Peyer's patch (tissue), 4 donors: ENCODE measurements at regions not wholly inside any gene's neighbourhood (a gene's known extent, or its start where the extent isn't known, plus 50 kb on each side); places are given as distances from the start of the nearest gene placed in this dataset.

Source experiments
- DNase-seq, 3 donors: peaks; one replicate each; pipeline ENCODE4 v3.0.0-alpha.2; 2017 to 2019
- H3K27ac ChIP-seq, 4 donors: fragments of 200-600 bp; sonication (generic); one replicate each; pipeline ENCODE4 v1.5.1; 2016 to 2019
- H3K27me3 ChIP-seq, 2 donors: fragments of 200-600 bp; sonication (generic); one replicate each; pipeline ENCODE4 v1.5.1; 2019
- H3K36me3 ChIP-seq, 3 donors: fragments of 200-600 bp; sonication (generic); one replicate each; pipeline ENCODE4 v1.5.1; 2016 to 2019
- H3K4me1 ChIP-seq, 4 donors: fragments of 200-600 bp; sonication (generic); one replicate each; pipeline ENCODE4 v1.5.1; 2016 to 2019
- H3K4me3 ChIP-seq, 4 donors: fragments of 200-600 bp; sonication (generic); 1 replicate in 3 of 4; 2 replicates in 1 of 4; pipeline ENCODE4 v1.5.1; 2016 to 2019; ENCODE audit warnings: mild to moderate bottlenecking in 1 of 4
- H3K9me3 ChIP-seq, 4 donors: fragments of 200-600 bp; sonication (generic); one replicate each; pipeline ENCODE4 v1.5.1; 2016 to 2019; ENCODE audit warnings: mild to moderate bottlenecking in 1 of 4
- CTCF ChIP-seq, 6 experiments: fragments of 450-650 bp in 4 of 6; fragments of 200-600 bp in 2 of 6; sonication (generic) in 1 of 6; IDR thresholded peaks; one replicate each; pipeline ENCODE4 v1.5.1; 2017 to 2019; ENCODE audit warnings: antibody characterized with exemption in 6 of 6, mild to moderate bottlenecking in 3 of 6, moderate library complexity in 1 of 6
- POLR2A ChIP-seq, 2 donors: fragments of 450-650 bp; IDR thresholded peaks; one replicate each; pipeline ENCODE4 v1.5.1; 2017; ENCODE audit warnings: antibody characterized with exemption in 2 of 2, mild to moderate bottlenecking in 2 of 2, moderate library complexity in 2 of 2

GRCh38 chr4:14924812-14925344 is 77.4 kb upstream of the CPEB2 start:
- no peaks in the 10 kb centered on the region for H3K4me1 ChIP-seq
- no peak overlapping the region for H3K4me3 ChIP-seq
- no peaks in the 10 kb centered on the region for H3K9me3 ChIP-seq
- TF ChIP-seq CTCF (IDR thresholded peaks at IDR 0.05) = no peak
- TF ChIP-seq POLR2A (IDR thresholded peaks at IDR 0.05) = no peak
- DNase-seq = no peak
- H3K36me3 ChIP-seq = no peaks in the 10 kb centered on the region
- H3K27ac ChIP-seq = no peak overlapping the region
- no peaks in the 10 kb centered on the region for H3K27me3 ChIP-seq

GRCh38 chr4:14925471-14925870 is 76.8 kb upstream of the CPEB2 start:
- no peak for TF ChIP-seq POLR2A (IDR thresholded peaks at IDR 0.05)
- no peak for TF ChIP-seq CTCF (IDR thresholded peaks at IDR 0.05)
- Histone ChIP-seq H3K27ac (no peak overlapping the region), H3K36me3 (no peaks in the 10 kb centered on the region), H3K9me3 (no peaks in the 10 kb centered on the region), H3K4me1 (no peaks in the 10 kb centered on the region), H3K4me3 (no peak overlapping the region), H3K27me3 (no peaks in the 10 kb centered on the region)
- DNase-seq = no peak

GRCh38 chr4:14926368-14926767 is 75.9 kb upstream of the CPEB2 start:
- DNase-seq = no peak
- Histone ChIP-seq H3K9me3 (no peaks in the 10 kb centered on the region), H3K4me1 (no peaks in the 10 kb centered on the region), H3K27me3 (no peaks in the 10 kb centered on the region), H3K4me3 (no peak overlapping the region), H3K27ac (no peak overlapping the region), H3K36me3 (no peaks in the 10 kb centered on the region)
- no peak for TF ChIP-seq POLR2A (IDR thresholded peaks at IDR 0.05)
- TF ChIP-seq CTCF (IDR thresholded peaks at IDR 0.05) = no peak

- TF ChIP-seq CTCF (IDR thresholded peaks at IDR 0.05) (no peak), POLR2A (IDR thresholded peaks at IDR 0.05) (no peak)
- Histone ChIP-seq H3K9me3 (no peaks in the 10 kb centered on the region), H3K36me3 (no peaks in the 10 kb centered on the region), H3K27me3 (no peaks in the 10 kb centered on the region), H3K27ac (no peak overlapping the region), H3K4me3 (no peak overlapping the region), H3K4me1 (no peaks in the 10 kb centered on the region)
- no peak for DNase-seq
Measured at GRCh38 chr4:14928035-14928434, 74.2 kb upstream of the CPEB2 start.

- H3K4me3 ChIP-seq = no peak overlapping the region
- H3K9me3 ChIP-seq = no peaks in the 10 kb centered on the region
- no peaks in the 10 kb centered on the region for H3K27me3 ChIP-seq
- H3K4me1 ChIP-seq = no peaks in the 10 kb centered on the region
- TF ChIP-seq CTCF (IDR thresholded peaks at IDR 0.05) = no peak
- TF ChIP-seq POLR2A (IDR thresholded peaks at IDR 0.05) = no peak
- DNase-seq = no peak
- no peaks in the 10 kb centered on the region for H3K36me3 ChIP-seq
- no peak overlapping the region for H3K27ac ChIP-seq
Measured at GRCh38 chr4:14929669-14930068, 72.6 kb upstream of the CPEB2 start.
